NB4 (cell line): ENCODE measurements at regions not wholly inside any gene's neighbourhood (a gene's known extent, or its start where the extent isn't known, plus 50 kb on each side); places are given as distances from the start of the nearest gene placed in this dataset.

Experiments
- CTCF ChIP-seq: IDR thresholded peaks from one replicate; pipeline ENCODE4 v1.5.1; 2012; ENCODE audit warnings: low read depth, low read length
- POLR2A ChIP-seq: IDR thresholded peaks from 2 replicates; pipeline ENCODE4 v1.6.1; 2011; ENCODE audit warnings: mild to moderate bottlenecking; ENCODE audit not compliant: insufficient read length; ENCODE audit errors: extremely low read depth

- TF ChIP-seq CTCF = no peak
- no peak for TF ChIP-seq POLR2A
These were observed 256.9 kb upstream of the PTPRD start for GRCh38 chr9:10869687-10870086.
